ENCODE measurements at regions not wholly inside any gene's neighbourhood (a gene's known extent, or its start where the extent isn't known, plus 50 kb on each side); places are given as distances from the start of the nearest gene placed in this dataset.

DNA sequence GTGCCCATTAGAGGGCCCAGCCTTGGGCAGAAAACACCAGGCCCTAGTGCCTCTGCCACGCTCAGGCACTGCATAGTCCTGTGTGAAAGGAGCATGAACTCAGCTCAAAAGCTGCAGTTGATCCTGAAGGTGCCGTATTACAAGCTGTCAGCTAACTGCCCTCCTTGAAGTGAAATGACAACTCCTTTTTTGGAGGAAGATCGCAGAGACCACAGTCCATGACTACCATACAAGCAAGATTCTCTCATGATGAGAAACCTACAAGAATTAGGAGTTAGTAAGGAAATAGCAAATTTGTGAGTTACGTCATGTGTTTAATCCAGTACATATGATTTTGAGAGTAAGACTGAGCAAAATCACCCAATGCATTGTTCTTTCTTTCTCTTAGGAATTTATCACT is 513.9 kb upstream of the NR2F2 start:
- FAIRE-seq = no peak

DNA sequence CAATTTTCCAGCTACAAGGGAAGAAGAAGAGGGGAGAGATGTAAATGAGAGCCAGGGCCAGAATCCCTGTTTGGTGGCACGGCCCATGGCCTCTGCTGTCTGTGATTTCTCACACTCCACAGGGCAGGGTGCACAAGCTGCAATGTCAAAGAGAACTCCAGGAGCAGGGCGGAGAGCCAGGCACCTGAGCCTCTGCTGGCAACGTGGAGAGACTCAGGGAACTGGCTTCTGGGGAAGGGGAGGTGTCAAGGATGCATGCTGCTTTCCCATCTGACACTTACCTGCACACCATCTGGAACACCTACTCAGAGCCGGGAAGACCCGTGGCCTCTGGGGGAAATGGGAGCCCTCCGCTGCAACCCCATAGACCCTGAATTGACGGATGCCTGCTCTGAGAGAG is 507.5 kb upstream of the NR2F2 start:
- no peak for FAIRE-seq

GRCh38 chr15:95825208-95825607 is 505.3 kb upstream of the NR2F2 start:
- no peak for FAIRE-seq

DNA sequence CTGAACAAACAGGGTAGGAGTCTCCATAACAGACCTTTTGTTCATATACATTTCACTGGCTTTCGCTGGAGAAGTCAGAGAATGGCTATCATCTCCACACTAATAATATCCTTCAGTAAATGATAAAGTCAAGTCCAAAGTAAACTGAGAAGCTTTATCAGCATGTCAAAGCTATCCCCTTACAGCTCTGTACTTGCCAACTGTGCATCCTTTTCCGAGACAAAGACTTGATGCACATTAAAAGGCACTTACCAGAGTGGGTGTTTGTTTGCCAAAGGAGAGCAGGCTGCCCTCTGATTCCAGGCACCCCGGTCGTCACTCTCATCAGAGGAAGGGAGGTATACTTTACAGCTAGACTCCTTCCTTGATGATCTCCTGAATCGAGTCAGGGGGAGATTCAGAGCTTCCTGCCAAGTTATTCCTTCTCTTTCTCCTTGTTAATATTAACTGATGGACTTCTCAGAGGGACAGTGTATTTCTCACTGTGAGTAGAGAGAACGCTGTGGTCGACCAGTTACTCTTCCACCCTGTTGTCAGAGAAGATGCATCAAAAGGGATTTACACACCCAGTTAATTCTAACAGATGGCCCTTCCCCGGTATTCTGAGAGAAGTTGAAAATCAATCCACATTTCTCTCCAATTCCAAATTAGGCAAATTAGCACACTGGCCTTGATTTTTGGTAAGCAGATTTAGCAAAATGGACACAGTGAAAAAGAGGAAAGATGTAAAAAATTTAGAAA is 504.7 kb upstream of the NR2F2 start:
- FAIRE-seq = no peak

DNA sequence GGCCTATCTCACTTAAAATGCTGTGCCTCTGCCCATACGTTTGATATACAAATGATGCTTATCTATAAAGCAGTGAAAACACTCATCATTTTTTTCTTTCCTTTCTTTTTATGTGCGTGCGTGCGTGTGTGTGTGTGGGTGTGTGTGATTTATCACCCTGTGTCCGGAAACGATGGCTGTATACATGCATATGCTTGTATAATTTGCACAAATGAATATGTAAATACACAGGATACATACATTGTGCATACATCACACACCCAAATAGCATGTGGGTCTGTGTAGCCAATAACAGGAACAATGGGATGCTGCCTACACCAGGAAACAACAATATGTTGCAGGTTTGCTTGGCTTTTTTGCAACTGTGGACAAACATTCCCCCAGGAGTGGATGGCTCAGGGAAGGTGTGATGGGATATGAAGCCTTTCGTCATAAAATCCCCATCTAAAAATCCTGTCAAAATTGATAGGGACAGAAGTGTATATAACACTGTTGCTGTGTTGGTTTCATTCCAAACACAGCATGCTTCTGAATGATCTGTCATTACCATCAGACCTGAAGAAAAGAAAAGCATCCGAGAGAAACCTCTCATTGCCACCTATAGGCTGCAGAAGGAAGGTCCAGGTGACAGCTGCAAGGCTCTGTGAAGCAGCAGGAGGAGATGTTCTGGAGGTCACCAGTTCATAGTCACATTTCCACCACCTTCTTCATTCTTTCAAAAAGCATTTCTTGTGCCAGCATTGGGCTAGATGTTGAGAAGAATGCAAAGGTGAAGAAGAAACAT is 503.9 kb upstream of the NR2F2 start:
- no peak for FAIRE-seq

- FAIRE-seq = no peak
These were observed 501.4 kb upstream of the NR2F2 start for GRCh38 chr15:95829062-95829461.

DNA sequence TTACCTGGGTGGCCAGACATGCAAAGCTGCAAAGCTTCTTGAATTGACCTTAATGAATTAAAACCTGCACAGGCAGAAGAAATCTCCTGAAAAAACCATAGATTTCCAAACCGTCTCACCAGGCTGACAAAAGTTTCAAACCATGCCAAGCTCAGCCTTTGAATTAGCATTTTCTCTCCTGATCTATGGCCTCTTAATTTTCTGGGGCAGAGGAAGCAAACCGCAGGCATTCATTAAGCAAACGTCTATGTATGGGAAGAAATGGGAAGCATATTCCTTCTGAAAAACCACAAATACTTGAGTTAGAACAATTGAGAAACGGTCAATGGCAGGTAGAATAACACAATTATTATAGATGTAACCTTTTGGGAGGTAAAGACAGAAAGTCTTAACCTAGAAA is 500.2 kb upstream of the NR2F2 start:
- no peak for FAIRE-seq

DNA sequence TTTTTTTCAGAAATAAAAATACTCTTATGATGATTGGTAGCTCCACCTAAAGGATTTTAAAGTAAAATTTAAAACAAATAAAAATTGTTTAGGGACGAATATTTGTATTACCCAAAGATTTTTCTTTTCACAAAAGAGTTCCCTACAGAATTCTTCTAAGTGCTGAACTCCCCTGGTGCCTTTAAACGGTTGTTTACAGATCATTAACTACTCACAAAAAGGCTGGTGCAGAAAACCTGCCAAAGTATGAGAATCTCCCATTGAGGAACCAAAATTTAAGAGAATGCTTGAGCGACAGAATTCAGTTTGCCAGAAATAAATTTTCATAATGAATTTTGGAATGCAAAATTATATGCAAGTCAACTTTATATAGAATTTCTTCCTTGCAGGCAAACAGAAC is 497.8 kb upstream of the NR2F2 start:
- no peak for FAIRE-seq

GRCh38 chr15:95834028-95834804 is 496.3 kb upstream of the NR2F2 start:
- no peak for FAIRE-seq

GRCh38 chr15:95836536-95836935 is 494.0 kb upstream of the NR2F2 start:
- FAIRE-seq = no peak

DNA sequence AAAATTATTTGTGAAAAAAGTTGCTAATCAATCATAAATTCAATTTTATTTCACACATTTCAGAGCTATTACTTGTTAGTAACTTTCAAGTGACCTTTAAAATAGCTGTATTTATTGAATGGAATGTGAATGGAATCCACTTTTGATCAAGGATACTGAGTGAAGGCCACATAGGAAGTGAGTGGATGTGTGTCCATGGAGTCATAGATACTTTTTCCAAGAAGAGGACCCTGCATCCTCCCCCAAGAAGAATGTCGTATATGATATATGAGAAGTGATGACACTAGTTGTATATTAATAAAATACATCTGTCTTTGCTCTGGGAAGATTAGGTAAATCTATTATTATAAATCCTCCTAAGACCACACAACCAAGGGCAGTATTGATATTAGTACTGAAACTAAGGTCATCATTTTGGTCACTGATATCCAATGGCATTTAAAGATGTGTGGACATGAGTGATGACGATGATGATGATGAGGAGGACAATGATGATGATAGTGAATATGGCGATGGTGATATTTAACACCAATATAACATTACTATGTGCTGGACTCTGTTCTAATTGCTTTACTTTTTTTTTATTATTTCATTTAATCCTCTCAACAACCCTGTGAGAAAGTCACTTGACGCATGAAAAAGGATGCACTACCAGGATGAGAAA is 493.0 kb upstream of the NR2F2 start:
- no peak for FAIRE-seq

GRCh38 chr15:95839367-95839782 is 491.1 kb upstream of the NR2F2 start:
- no peak for FAIRE-seq

DNA sequence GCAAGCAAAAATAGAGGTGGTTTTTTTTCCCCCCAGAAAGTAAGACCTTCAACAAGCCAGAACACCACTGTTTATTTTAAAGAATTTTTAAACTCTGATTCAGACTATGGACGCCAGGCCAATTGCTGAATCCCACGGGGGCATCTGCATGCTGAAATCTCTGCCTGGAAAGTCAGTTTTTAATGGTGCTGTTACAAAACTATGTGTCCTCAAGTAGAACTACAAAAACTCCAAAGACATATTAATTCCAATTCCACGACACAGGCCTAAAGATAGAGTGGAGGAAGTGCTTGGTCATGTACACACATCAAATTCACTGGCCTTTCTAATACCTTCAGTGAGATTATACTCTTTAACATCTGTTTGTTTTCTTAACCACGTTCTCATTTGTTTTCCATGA is 490.5 kb upstream of the NR2F2 start:
- FAIRE-seq = no peak

GRCh38 chr15:95840855-95841254 is 489.6 kb upstream of the NR2F2 start:
- FAIRE-seq = no peak

DNA sequence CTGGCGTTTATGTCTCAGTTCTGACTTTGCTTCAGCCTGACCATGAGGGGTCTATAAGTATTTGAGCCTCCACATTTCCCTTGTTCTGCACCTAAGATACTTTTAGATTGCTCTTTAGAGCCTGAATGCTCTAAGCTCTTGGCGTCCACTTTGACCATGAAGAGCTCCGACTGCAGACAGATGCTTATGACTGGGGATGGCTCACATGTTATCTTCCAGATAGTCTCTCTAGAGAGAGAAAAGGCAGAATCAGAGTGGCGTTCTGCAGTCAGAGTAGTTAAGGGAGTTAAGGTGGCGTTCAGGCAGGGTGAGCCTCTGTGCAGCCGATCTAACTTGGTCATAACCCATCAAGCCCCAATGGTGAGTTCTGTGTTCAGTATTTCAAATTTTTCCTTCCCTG is 487.9 kb upstream of the NR2F2 start:
- no peak for FAIRE-seq

DNA sequence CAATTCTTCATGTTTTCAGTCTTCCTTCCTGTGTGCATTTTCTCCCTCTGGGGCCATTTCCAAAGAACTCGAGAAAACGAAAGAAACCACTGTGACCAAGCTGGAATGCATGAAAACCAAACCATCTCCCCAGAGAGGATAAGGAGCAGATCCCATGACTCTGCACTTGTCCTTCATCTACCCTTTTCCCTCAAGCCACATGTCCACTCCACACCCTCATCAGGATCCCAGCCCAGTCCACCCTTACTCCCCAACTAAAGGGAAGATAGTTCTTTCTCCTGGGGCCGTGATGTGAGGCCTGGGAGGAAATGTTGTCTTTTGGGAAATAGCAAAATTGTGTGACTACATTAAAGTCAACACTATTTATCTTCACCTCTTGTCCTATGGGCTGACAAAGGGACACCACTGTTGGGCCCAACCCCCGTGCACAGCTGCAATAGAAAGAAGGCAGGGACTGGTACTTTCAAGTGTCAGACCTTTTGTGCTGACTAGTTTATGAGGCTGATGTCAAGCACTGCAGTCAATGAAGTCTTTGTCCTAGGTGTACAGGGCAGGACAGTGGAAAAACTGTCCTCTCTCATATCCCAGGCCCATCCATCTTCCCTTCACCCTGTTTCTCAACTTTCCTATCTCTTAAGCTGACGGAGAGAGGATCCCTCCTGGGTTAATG is 487.1 kb upstream of the NR2F2 start:
- no peak for FAIRE-seq

GRCh38 chr15:95845862-95846515 is 484.5 kb upstream of the NR2F2 start:
- no peak for FAIRE-seq

DNA sequence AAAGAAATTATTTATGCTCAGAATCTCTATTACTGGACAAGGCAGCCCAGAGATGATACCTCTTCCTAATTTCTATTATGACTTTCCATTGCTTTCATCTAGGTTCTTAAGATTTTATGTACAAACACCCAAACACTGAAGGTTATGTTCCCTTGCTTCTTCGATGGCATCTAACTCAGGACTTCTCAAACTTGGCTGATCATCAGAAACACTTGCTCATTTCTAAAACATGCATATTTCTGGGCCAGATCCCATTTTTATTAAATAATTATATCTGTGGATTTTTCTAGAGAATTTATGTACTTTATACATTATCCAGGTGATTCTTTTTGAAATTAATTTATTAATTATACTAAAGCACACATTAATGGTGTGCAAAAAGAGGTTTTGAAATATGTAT is 482.4 kb upstream of the NR2F2 start:
- no peak for FAIRE-seq

GRCh38 chr15:95850837-95851236 is 479.7 kb upstream of the NR2F2 start:
- FAIRE-seq = no peak

GRCh38 chr15:95853350-95853749 is 477.1 kb upstream of the NR2F2 start:
- FAIRE-seq = no peak

GRCh38 chr15:95857124-95857757 is 473.3 kb upstream of the NR2F2 start:
- FAIRE-seq = no peak

GRCh38 chr15:95857758-95858157 is 472.7 kb upstream of the NR2F2 start:
- FAIRE-seq = no peak
